ENCODE measurements at regions not wholly inside any gene's neighbourhood (a gene's known extent, or its start where the extent isn't known, plus 50 kb on each side); places are given as distances from the start of the nearest gene placed in this dataset.

- TF ChIP-seq MAZ (IDR thresholded peaks at IDR 0.05; ENCODE audit: borderline replicate concordance, low read depth, low read length) = no peak
- no peak for TF ChIP-seq CTCF (conservative IDR thresholded peaks at IDR 0.05; ENCODE audit: low read depth, low read length)
- TF ChIP-seq USF2 (IDR thresholded peaks at IDR 0.05; ENCODE audit: low read depth, low read length) = no peak
- no peak for TF ChIP-seq SMC3 (IDR thresholded peaks at IDR 0.05; ENCODE audit: low read depth, low read length)
- no peak for TF ChIP-seq RAD21 (IDR thresholded peaks at IDR 0.05; ENCODE audit: low read length)
- no peak for TF ChIP-seq POLR2A (IDR thresholded peaks at IDR 0.05; ENCODE audit: low read depth, low read length)
- TF ChIP-seq CEBPB (IDR thresholded peaks at IDR 0.05; ENCODE audit: low read depth, low read length) = no peak
- no peak for TF ChIP-seq RFX5 (IDR thresholded peaks at IDR 0.05; ENCODE audit: low read depth, low read length)
- no peak for TF ChIP-seq RCOR1 (IDR thresholded peaks at IDR 0.05; ENCODE audit: insufficient replicate concordance, low read length)
- no peak for TF ChIP-seq NFE2L2 (IDR thresholded peaks at IDR 0.05; ENCODE audit: low read depth, low read length)
- no peak for TF ChIP-seq FOS (IDR thresholded peaks at IDR 0.05; ENCODE audit: low read depth, low read length)
- no peak for TF ChIP-seq BHLHE40 (IDR thresholded peaks at IDR 0.05; ENCODE audit: low read depth, low read length)
- TF ChIP-seq MAFK (IDR thresholded peaks at IDR 0.05; ENCODE audit: low read depth, low read length) = no peak
Measured at GRCh38 chr15:87269566-87269965, 987.0 kb downstream of the NTRK3 start.
